Right lobe of liver (tissue), 4 donors: ENCODE measurements at regions not wholly inside any gene's neighbourhood (a gene's known extent, or its start where the extent isn't known, plus 50 kb on each side); places are given as distances from the start of the nearest gene placed in this dataset.

ENCODE experiments used
- CTCF ChIP-seq, 4 donors: fragments of 200-600 bp in 3 of 4; fragments of 450-650 bp in 1 of 4; IDR thresholded peaks; one replicate each; pipeline versions ENCODE4 v1.5.1 to v1.8.0; 2016 to 2022; ENCODE audit warnings: antibody characterized with exemption in 4 of 4, mild to moderate bottlenecking in 2 of 4
- POLR2A ChIP-seq: fragments of 450-650 bp; IDR thresholded peaks from one replicate; pipeline ENCODE4 v1.6.1; 2017; ENCODE audit warnings: antibody characterized with exemption, mild to moderate bottlenecking
- donor health status: DM: no; HTN: no; CAD: no.
- donor health status: DM: no; HTN: no; CAD: no.
- donor health status: DM: no; HTN: yes; CAD: no.

GRCh38 chr9:82196622-82197441, 208.3 kb downstream of the SPATA31D1 start:
- TF ChIP-seq POLR2A (no peak), CTCF (IDR thresholded peaks at IDR 0.05) (no peak)
